ENCODE measurements at regions not wholly inside any gene's neighbourhood (a gene's known extent, or its start where the extent isn't known, plus 50 kb on each side); places are given as distances from the start of the nearest gene placed in this dataset.

GRCh38 chr2:146890491-146890890 lies 954.3 kb upstream of the ACVR2A start:
- H3K4me1 ChIP-seq (ENCODE audit: control extremely low read depth in 1 of 4, control insufficient read depth in 4 of 4, insufficient read depth in 4 of 4, low read length in 3 of 4) = no peaks in the 10 kb centered on the region
- no peak for DNase-seq
- no peak overlapping the region for H3K27ac ChIP-seq (ENCODE audit: insufficient read depth in 1 of 2, low read depth in 1 of 2, low read length in 2 of 2, poor library complexity in 1 of 2, severe bottlenecking in 2 of 2)
- ChIA-PET CTCF (no interaction called here), POLR2A (no interaction called here)
- no peaks in the 10 kb centered on the region for H3K27me3 ChIP-seq (replicated peaks in 2 of 5; ENCODE audit: control insufficient read depth in 4 of 5, insufficient read depth in 5 of 5, low read length in 4 of 5)
- WGBS (ENCODE audit: insufficient coverage) = 100% methylated on average over 1 of the region's 2 CpGs
- H3K36me3 ChIP-seq (ENCODE audit: control insufficient read depth in 4 of 4, insufficient read depth in 4 of 4, low read length in 3 of 4) = no peaks in the 10 kb centered on the region
- H3K4me3 ChIP-seq (ENCODE audit: control insufficient read depth in 1 of 7, extremely low read depth in 1 of 7, insufficient read depth in 4 of 7, low read depth in 2 of 7, low read length in 6 of 7) = no peak overlapping the region
- no peaks in the 10 kb centered on the region for H3K9me3 ChIP-seq (ENCODE audit: control extremely low read depth in 1 of 5, control insufficient read depth in 4 of 5, insufficient read depth in 2 of 5, low read depth in 1 of 5, low read length in 4 of 5)

DNA sequence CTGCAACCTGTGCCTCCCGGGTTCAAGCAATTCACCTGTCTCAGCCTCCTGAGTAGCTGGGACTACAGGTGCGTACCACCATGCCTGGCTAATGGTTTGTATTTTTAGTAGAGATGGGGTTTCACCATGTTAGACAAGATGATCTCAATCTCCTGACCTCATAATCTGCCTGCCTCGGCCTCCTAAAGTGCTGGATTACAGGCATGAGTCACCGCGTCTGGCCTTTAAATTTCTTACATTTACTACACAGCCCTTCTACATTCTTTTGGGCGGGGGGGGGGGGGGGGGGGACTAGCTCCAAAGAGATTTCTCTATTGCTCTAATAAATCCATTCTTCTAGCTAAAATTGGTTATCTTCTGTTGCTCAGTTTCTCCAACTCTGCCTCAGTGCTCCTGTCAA lies 964.9 kb upstream of the ACVR2A start:
- no CpG with 5 or more reads among the region's 6 CpGs for WGBS (ENCODE audit: insufficient coverage)
- Histone ChIP-seq H3K27ac (ENCODE audit: insufficient read depth in 1 of 2, low read depth in 1 of 2, low read length in 2 of 2, poor library complexity in 1 of 2, severe bottlenecking in 2 of 2) (no peak overlapping the region), H3K9me3 (ENCODE audit: control extremely low read depth in 1 of 5, control insufficient read depth in 4 of 5, insufficient read depth in 2 of 5, low read depth in 1 of 5, low read length in 4 of 5) (peaks cover 0 to 6% (median 0%) of the 10 kb centered on the region in 5 experiments), H3K27me3 (replicated peaks in 2 of 5; ENCODE audit: control insufficient read depth in 4 of 5, insufficient read depth in 5 of 5, low read length in 4 of 5) (no peaks in the 10 kb centered on the region), H3K4me3 (ENCODE audit: control insufficient read depth in 1 of 7, extremely low read depth in 1 of 7, insufficient read depth in 4 of 7, low read depth in 2 of 7, low read length in 6 of 7) (no peak overlapping the region), H3K4me1 (ENCODE audit: control extremely low read depth in 1 of 4, control insufficient read depth in 4 of 4, insufficient read depth in 4 of 4, low read length in 3 of 4) (no peaks in the 10 kb centered on the region), H3K36me3 (ENCODE audit: control insufficient read depth in 4 of 4, insufficient read depth in 4 of 4, low read length in 3 of 4) (no peaks in the 10 kb centered on the region)
- ChIA-PET POLR2A (no interaction called here), CTCF (no interaction called here)
- no peak for DNase-seq

GRCh38 chr2:146874260-146874658 lies 970.6 kb upstream of the ACVR2A start:
- Histone ChIP-seq H3K4me3 (ENCODE audit: control insufficient read depth in 1 of 7, extremely low read depth in 1 of 7, insufficient read depth in 4 of 7, low read depth in 2 of 7, low read length in 6 of 7) (no peak overlapping the region), H3K27me3 (replicated peaks in 2 of 5; ENCODE audit: control insufficient read depth in 4 of 5, insufficient read depth in 5 of 5, low read length in 4 of 5) (no peaks in the 10 kb centered on the region), H3K27ac (ENCODE audit: insufficient read depth in 1 of 2, low read depth in 1 of 2, low read length in 2 of 2, poor library complexity in 1 of 2, severe bottlenecking in 2 of 2) (no peak overlapping the region), H3K4me1 (ENCODE audit: control extremely low read depth in 1 of 4, control insufficient read depth in 4 of 4, insufficient read depth in 4 of 4, low read length in 3 of 4) (peaks cover 0 to 11% (median 5%) of the 10 kb centered on the region in 4 experiments), H3K36me3 (ENCODE audit: control insufficient read depth in 4 of 4, insufficient read depth in 4 of 4, low read length in 3 of 4) (no peaks in the 10 kb centered on the region), H3K9me3 (ENCODE audit: control extremely low read depth in 1 of 5, control insufficient read depth in 4 of 5, insufficient read depth in 2 of 5, low read depth in 1 of 5, low read length in 4 of 5) (no peaks in the 10 kb centered on the region)
- POLR2A ChIA-PET = no interaction called here
- peak; percentile 39 to 81 (median 65) for DNase-seq
- 0% methylated on average over 4 of the region's 4 CpGs for WGBS (ENCODE audit: insufficient coverage)
- CTCF ChIA-PET = no interaction called here

DNA sequence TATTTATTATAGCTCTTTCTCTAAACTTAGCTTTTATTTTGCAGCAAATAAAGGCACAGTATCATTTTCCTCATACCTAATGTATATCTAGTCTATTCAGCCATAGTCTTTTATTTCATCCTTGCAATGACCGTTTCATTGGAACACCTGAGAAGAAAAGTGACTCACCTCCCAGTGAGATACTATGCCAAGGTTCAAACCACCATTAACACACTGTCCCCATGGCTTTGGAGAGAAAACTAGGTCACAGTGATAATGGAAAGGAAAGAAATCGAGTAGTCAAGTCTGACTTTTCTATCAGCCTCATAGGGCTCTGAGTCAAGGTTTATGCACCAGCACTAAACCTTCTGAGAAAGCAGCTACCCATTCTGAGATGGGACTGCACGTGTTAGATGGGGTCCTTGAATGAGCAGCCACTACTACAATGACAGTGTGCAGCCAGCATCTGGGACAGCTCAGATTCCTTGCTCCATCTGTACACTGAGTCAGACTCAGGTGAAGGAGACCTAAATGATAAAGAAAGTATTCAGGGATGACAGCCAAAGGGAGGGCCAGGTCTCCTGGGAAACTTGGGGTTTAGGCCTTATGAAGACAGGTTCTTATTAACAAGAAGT lies 971.1 kb upstream of the ACVR2A start:
- 53% methylated on average over 3 of the region's 3 CpGs for WGBS (ENCODE audit: insufficient coverage)
- no peaks in the 10 kb centered on the region for H3K27me3 ChIP-seq (replicated peaks in 2 of 5; ENCODE audit: control insufficient read depth in 4 of 5, insufficient read depth in 5 of 5, low read length in 4 of 5)
- CTCF ChIA-PET = no interaction called here
- H3K9me3 ChIP-seq (ENCODE audit: control extremely low read depth in 1 of 5, control insufficient read depth in 4 of 5, insufficient read depth in 2 of 5, low read depth in 1 of 5, low read length in 4 of 5) = no peaks in the 10 kb centered on the region
- no peak overlapping the region for H3K4me3 ChIP-seq (ENCODE audit: control insufficient read depth in 1 of 7, extremely low read depth in 1 of 7, insufficient read depth in 4 of 7, low read depth in 2 of 7, low read length in 6 of 7)
- no peak overlapping the region for H3K27ac ChIP-seq (ENCODE audit: insufficient read depth in 1 of 2, low read depth in 1 of 2, low read length in 2 of 2, poor library complexity in 1 of 2, severe bottlenecking in 2 of 2)
- POLR2A ChIA-PET = no interaction called here
- DNase-seq = no peak
- H3K36me3 ChIP-seq (ENCODE audit: control insufficient read depth in 4 of 4, insufficient read depth in 4 of 4, low read length in 3 of 4) = no peaks in the 10 kb centered on the region
- peaks cover 0 to 11% (median 5%) of the 10 kb centered on the region in 4 experiments for H3K4me1 ChIP-seq (ENCODE audit: control extremely low read depth in 1 of 4, control insufficient read depth in 4 of 4, insufficient read depth in 4 of 4, low read length in 3 of 4)

DNA sequence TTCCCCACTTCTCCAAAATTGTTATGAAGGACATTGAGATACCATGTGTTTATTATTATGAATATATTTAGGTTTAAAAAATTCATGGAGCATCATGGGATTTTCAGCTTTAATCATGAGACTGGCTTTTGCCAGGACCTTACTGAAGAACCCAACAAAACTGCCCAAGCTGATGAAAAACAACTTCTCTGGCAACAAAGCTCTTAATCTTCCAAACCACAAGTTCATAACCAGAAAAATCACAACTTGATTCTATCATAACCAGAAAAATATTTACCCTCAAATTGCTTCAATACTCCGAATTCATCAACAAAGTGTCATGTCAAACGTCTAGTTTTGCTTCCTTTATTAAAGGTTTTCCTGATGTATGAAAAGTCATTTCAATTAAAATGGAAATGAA lies 971.8 kb upstream of the ACVR2A start:
- H3K4me3 ChIP-seq (ENCODE audit: control insufficient read depth in 1 of 7, extremely low read depth in 1 of 7, insufficient read depth in 4 of 7, low read depth in 2 of 7, low read length in 6 of 7) = no peak overlapping the region
- no peaks in the 10 kb centered on the region for H3K9me3 ChIP-seq (ENCODE audit: control extremely low read depth in 1 of 5, control insufficient read depth in 4 of 5, insufficient read depth in 2 of 5, low read depth in 1 of 5, low read length in 4 of 5)
- CTCF ChIA-PET = no interaction called here
- H3K36me3 ChIP-seq (ENCODE audit: control insufficient read depth in 4 of 4, insufficient read depth in 4 of 4, low read length in 3 of 4) = no peaks in the 10 kb centered on the region
- no CpG with 5 or more reads among the region's 2 CpGs for whole genome bisulfite sequencing (ENCODE audit: insufficient coverage)
- POLR2A ChIA-PET = no interaction called here
- peaks cover 0 to 11% (median 5%) of the 10 kb centered on the region in 4 experiments for H3K4me1 ChIP-seq (ENCODE audit: control extremely low read depth in 1 of 4, control insufficient read depth in 4 of 4, insufficient read depth in 4 of 4, low read length in 3 of 4)
- DNase-seq = no peak
- no peak overlapping the region for H3K27ac ChIP-seq (ENCODE audit: insufficient read depth in 1 of 2, low read depth in 1 of 2, low read length in 2 of 2, poor library complexity in 1 of 2, severe bottlenecking in 2 of 2)
- H3K27me3 ChIP-seq (replicated peaks in 2 of 5; ENCODE audit: control insufficient read depth in 4 of 5, insufficient read depth in 5 of 5, low read length in 4 of 5) = no peaks in the 10 kb centered on the region

- Histone ChIP-seq H3K9me3 (ENCODE audit: control extremely low read depth in 1 of 5, control insufficient read depth in 4 of 5, insufficient read depth in 2 of 5, low read depth in 1 of 5, low read length in 4 of 5) (no peaks in the 10 kb centered on the region), H3K36me3 (ENCODE audit: control insufficient read depth in 4 of 4, insufficient read depth in 4 of 4, low read length in 3 of 4) (no peaks in the 10 kb centered on the region), H3K4me3 (ENCODE audit: control insufficient read depth in 1 of 7, extremely low read depth in 1 of 7, insufficient read depth in 4 of 7, low read depth in 2 of 7, low read length in 6 of 7) (no peak overlapping the region), H3K27ac (ENCODE audit: insufficient read depth in 1 of 2, low read depth in 1 of 2, low read length in 2 of 2, poor library complexity in 1 of 2, severe bottlenecking in 2 of 2) (no peak overlapping the region), H3K4me1 (ENCODE audit: control extremely low read depth in 1 of 4, control insufficient read depth in 4 of 4, insufficient read depth in 4 of 4, low read length in 3 of 4) (peaks cover 0 to 11% (median 5%) of the 10 kb centered on the region in 4 experiments), H3K27me3 (replicated peaks in 2 of 5; ENCODE audit: control insufficient read depth in 4 of 5, insufficient read depth in 5 of 5, low read length in 4 of 5) (no peaks in the 10 kb centered on the region)
- DNase-seq = no peak
- no CpG with 5 or more reads among the region's 2 CpGs for WGBS (ENCODE audit: insufficient coverage)
- ChIA-PET CTCF (no interaction called here), POLR2A (no interaction called here)
These were observed 974.1 kb upstream of the ACVR2A start for GRCh38 chr2:146870691-146871090.

DNA sequence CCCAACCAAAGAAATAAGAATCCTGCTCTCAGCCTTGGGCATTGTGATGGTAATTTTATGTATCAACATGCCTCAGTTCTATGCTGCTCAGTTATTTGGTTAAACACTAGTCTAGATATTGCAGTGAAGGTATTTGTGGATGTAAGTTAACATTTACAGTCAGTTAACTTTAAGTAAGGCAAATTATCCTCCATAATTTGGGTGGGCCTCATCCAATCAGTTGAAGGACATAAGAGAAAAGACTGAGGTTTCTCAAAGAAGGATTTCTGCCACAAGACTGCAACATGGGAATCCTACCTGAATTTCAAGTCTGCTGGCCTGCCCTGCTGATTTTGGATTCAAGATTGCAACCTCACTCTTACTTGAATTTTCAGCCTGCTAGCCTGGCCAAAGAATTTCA lies 975.5 kb upstream of the ACVR2A start:
- Histone ChIP-seq H3K4me3 (ENCODE audit: control insufficient read depth in 1 of 7, extremely low read depth in 1 of 7, insufficient read depth in 4 of 7, low read depth in 2 of 7, low read length in 6 of 7) (no peak overlapping the region), H3K4me1 (ENCODE audit: control extremely low read depth in 1 of 4, control insufficient read depth in 4 of 4, insufficient read depth in 4 of 4, low read length in 3 of 4) (peaks cover 0 to 8% (median 3%) of the 10 kb centered on the region in 4 experiments), H3K36me3 (ENCODE audit: control insufficient read depth in 4 of 4, insufficient read depth in 4 of 4, low read length in 3 of 4) (no peaks in the 10 kb centered on the region), H3K27ac (ENCODE audit: insufficient read depth in 1 of 2, low read depth in 1 of 2, low read length in 2 of 2, poor library complexity in 1 of 2, severe bottlenecking in 2 of 2) (no peak overlapping the region), H3K9me3 (ENCODE audit: control extremely low read depth in 1 of 5, control insufficient read depth in 4 of 5, insufficient read depth in 2 of 5, low read depth in 1 of 5, low read length in 4 of 5) (no peaks in the 10 kb centered on the region), H3K27me3 (replicated peaks in 2 of 5; ENCODE audit: control insufficient read depth in 4 of 5, insufficient read depth in 5 of 5, low read length in 4 of 5) (no peaks in the 10 kb centered on the region)
- ChIA-PET CTCF (no interaction called here), POLR2A (no interaction called here)
- DNase-seq = no peak

All from common myeloid progenitor, CD34-positive (primary cell).